ENCODE measurements at regions not wholly inside any gene's neighbourhood (a gene's known extent, or its start where the extent isn't known, plus 50 kb on each side); places are given as distances from the start of the nearest gene placed in this dataset.

DNA sequence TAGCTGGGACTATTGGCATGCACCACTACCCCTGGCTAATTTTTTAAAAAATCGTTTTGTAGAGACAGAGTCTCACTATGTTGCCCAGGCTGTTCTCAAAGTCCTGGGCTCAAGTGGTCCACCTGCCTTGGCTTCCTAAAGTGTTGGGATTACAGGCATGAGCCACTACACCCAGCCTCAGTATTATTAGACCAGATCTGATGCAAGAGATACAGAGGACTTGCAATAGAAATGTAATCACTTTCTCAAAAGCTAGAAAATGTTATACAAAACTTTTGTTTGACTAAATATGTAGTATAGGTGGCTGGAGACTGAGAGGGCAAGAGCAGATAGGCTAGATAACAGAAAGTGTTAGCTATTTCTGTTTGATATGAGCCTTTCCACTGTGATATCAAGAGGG, 531.9 kb downstream of the SOX2 start:
- intact Hi-C loops (cut with micrococcal nuclease) (no loop called here), dilution Hi-C loops (cut with MboI; ENCODE audit: extremely low pct_ligation_motif_present, low sequenced_read_pairs) (no loop called here)
- no peaks in the 10 kb centered on the region for H3K79me2 ChIP-seq (ENCODE audit: control insufficient read depth, insufficient read depth, low read length)
- POLR2A ChIA-PET, result no interaction called here
- no peaks in the 10 kb centered on the region for H3K4me1 ChIP-seq (ENCODE audit: control insufficient read depth, extremely low read depth, insufficient read depth, low read length)
- no peak overlapping the region for H2AFZ ChIP-seq (ENCODE audit: low read depth, low read length)
- no peak overlapping the region for H3K27ac ChIP-seq (ENCODE audit: insufficient read depth, low read depth, low read length)
- CTCF ChIA-PET, result no interaction called here
- H3K36me3 ChIP-seq (ENCODE audit: control insufficient read depth in 2 of 2, extremely low read depth in 1 of 2, insufficient read depth in 2 of 2, low read length in 2 of 2), result no peaks in the 10 kb centered on the region
- no TSS peak for BruUV-seq (replicated peaks)
- no peak for TF ChIP-seq JUN (IDR thresholded peaks at IDR 0.05; ENCODE audit: borderline replicate concordance, insufficient read depth, insufficient read length, low read depth)
- TF ChIP-seq, protein P1, sequence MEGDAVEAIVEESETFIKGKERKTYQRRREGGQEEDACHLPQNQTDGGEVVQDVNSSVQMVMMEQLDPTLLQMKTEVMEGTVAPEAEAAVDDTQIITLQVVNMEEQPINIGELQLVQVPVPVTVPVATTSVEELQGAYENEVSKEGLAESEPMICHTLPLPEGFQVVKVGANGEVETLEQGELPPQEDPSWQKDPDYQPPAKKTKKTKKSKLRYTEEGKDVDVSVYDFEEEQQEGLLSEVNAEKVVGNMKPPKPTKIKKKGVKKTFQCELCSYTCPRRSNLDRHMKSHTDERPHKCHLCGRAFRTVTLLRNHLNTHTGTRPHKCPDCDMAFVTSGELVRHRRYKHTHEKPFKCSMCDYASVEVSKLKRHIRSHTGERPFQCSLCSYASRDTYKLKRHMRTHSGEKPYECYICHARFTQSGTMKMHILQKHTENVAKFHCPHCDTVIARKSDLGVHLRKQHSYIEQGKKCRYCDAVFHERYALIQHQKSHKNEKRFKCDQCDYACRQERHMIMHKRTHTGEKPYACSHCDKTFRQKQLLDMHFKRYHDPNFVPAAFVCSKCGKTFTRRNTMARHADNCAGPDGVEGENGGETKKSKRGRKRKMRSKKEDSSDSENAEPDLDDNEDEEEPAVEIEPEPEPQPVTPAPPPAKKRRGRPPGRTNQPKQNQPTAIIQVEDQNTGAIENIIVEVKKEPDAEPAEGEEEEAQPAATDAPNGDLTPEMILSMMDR (IDR thresholded peaks at IDR 0.05; ENCODE audit: extremely low read depth in 1 of 2, insufficient read depth in 1 of 2, low read depth in 1 of 2, low read length in 2 of 2), result no peak
- TF ChIP-seq POLR2AphosphoS5 (IDR thresholded peaks at IDR 0.05; ENCODE audit: insufficient read depth, low read depth, low read length), result no peak
- TF ChIP-seq GATA2 (IDR thresholded peaks at IDR 0.05; ENCODE audit: insufficient read depth, insufficient read length, low read depth, low read length), result no peak
- TF ChIP-seq EZH2 (IDR thresholded peaks at IDR 0.05; ENCODE audit: borderline replicate concordance, low read depth, low read length, severe bottlenecking), result no peak
- TF ChIP-seq FOS (IDR thresholded peaks at IDR 0.05; ENCODE audit: borderline replicate concordance, insufficient read depth, low read length), result no peak
- TF ChIP-seq, protein P2, sequence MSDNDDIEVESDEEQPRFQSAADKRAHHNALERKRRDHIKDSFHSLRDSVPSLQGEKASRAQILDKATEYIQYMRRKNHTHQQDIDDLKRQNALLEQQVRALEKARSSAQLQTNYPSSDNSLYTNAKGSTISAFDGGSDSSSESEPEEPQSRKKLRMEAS (IDR thresholded peaks at IDR 0.05; ENCODE audit: insufficient read depth, insufficient read length), result no peak
- no peak for TF ChIP-seq MYC (IDR thresholded peaks at IDR 0.05; ENCODE audit: low read depth, low read length)
- DNase-seq (ENCODE audit: low read depth, low spot score) (no peak), FAIRE-seq (no peak)
- no peaks in the 10 kb centered on the region for H3K27me3 ChIP-seq (ENCODE audit: control insufficient read depth in 2 of 2, insufficient read depth in 2 of 2, low read length in 2 of 2)
- no peaks in the 10 kb centered on the region for H3K9me3 ChIP-seq (replicated peaks; ENCODE audit: control insufficient read depth, insufficient read depth, low read length)
- H4K20me1 ChIP-seq (replicated peaks; ENCODE audit: control insufficient read depth, extremely low read depth, insufficient read depth, low read length), result no peaks in the 10 kb centered on the region
- no peak overlapping the region for H3K9ac ChIP-seq (replicated peaks; ENCODE audit: extremely low read depth, insufficient read depth, low read length)
- no peaks in the 10 kb centered on the region for H3K9me1 ChIP-seq (replicated peaks; ENCODE audit: control insufficient read depth, extremely low read depth, insufficient read depth, low read length)
- H3K4me2 ChIP-seq (ENCODE audit: insufficient read depth, low read length), result no peak overlapping the region
- H3K4me3 ChIP-seq (replicated peaks in 1 of 3; ENCODE audit: insufficient read depth in 1 of 3, low read depth in 1 of 3, low read length in 3 of 3), result no peak overlapping the region
